GM19043 (cell line): ENCODE measurements at regions not wholly inside any gene's neighbourhood (a gene's known extent, or its start where the extent isn't known, plus 50 kb on each side); places are given as distances from the start of the nearest gene placed in this dataset.
"Not testable (repeated sequence)": the region's sequence is repeated elsewhere in the genome, so short reads cannot be mapped to it uniquely, and the experiment has no call there.

Source experiments
- ATAC-seq: cut with Tn5 transposase; IDR thresholded peaks from one replicate; pipeline ENCODE4 v1.9.1; 2021; ENCODE audit warnings: low read depth; ENCODE audit not compliant: unreplicated experiment

DNA sequence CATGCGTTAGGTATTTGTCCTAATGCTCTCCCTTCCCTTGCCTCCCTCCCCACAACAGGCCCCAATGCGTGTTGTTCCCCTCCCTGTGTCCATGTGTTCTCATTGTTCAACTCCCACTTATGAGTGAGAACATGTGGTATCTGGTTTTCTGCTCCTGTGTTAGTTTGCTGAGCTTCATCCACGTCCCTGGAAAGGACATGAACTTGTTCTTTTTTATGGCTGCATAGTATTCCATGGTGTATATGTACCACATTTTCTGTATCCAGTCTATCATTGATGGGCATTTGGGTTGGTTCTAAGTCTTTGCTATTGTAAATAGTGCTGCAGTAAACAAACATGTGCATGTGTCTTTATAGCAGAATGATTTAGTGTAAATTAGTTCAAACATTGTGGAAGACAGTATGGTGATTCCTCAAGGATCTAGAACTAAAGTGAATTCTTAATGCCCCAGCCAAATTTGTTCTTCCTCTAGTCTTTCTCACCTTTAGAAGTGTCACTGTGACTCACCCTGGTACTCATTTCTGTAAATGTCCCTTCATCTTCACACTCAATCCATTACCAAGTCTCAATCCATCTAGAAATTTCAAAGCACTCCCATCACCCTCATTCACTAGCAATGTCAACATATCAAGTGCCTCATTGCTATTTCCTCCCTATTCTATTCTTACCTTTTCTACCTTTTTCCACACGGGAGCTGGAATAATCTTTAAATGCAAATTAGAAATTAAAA is 123.9 kb downstream of the MREG start:
- ATAC-seq = not testable (repeated sequence)

DNA sequence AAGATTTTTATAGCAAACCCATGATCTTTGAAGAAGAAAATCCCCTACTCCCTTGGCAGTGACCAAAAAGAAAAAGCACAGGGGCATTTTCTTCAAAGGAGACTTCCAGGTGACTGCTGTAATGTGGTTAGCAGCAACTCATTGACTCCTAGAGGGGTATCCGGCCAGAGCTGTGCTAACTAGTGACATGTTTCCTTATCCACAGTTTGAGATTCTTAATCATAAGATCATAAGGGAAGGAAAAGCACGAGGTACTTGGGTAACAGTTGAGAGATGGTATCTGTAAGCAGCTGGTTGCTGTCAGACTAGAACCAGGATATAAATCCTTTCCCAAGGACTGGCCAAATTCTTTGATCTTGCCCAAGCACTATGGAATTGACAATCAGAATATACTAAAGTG is 124.7 kb downstream of the MREG start:
- ATAC-seq = no peak

DNA sequence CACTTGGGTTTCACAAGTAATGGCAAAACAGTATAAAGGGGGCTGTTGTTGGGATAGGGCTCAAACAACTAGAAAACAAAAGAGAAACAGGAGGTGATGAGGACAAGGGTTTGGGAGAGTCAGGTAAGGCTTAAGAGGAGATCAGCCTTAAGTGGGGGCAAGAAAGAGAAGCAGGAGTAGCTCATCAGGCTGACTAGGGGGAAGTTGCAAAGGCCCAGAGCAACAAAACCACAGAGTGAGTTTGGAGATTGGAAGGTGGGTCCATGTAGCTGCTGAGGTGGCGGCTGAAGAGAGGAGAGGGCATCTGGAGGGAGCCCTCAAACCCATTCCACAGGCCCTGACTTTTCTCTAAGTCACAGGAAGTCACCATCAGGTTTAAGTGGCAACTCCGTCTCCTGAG is 126.0 kb downstream of the MREG start:
- no peak for ATAC-seq

DNA sequence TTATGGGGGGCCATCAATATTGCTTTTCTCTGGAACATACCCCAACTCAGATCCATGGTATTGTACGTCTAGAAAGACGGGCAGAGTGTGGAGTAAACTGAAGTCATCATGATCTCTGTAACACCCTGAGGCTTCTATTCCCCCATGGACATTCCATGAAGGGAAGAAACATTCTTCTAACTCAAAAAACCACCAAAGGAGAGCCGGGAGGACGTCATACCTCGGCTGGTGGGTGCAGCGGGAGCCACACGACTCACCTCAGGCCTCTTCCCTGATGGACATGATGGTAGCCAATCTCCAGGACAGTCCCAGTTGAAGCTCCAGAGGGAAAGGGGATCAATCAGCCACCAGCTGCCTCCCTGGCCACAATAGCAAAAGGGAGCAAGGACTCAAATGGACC is 127.3 kb downstream of the MREG start:
- no peak for ATAC-seq

DNA sequence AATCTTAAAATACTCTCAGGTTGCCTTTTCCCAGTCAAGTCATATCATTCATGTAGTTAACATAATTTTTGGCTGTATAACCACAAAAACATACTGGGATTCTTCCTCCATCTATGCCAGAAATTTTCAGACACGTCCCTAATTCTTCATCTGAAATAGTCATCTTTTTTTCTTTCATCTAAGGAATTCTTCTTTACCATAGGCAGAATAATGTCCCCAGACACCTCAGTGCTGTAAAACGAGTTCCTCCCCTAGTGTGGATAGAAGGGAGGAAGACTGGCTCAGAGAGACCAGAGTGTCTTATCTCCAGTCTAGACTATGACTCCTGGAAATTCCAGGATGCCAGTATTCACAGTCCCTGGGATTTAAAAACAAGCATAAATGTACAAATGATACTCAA is 127.8 kb downstream of the MREG start:
- ATAC-seq = no peak

DNA sequence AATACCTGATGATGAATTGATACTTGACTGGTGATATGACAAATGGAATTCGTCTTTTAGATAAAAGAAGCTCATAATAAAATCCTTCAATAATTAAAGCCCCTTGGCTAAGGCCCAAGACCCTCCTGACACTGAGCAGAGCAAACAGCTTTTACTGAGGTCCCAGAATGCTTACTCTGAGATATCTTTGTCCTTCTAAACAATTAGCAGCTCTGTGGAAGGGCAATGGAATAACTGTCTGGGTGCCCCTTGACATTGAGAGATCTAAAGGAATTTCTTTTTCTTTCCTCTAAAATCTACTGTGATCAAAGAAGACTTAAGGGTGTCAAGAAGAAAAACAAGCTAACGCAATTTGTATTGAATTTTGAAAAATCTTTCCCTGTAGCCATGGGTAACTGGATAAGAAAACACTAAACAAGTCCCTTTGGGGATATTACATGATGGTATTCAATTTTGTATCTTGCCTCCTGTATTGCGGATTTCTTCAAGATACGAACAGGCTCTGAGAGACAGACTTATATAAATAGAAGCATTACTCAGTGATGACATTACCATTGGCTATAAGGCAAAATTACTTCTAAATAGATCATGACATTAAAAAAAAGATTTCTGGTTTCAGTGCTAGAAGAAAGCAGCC is 128.8 kb downstream of the MREG start:
- no peak for ATAC-seq

DNA sequence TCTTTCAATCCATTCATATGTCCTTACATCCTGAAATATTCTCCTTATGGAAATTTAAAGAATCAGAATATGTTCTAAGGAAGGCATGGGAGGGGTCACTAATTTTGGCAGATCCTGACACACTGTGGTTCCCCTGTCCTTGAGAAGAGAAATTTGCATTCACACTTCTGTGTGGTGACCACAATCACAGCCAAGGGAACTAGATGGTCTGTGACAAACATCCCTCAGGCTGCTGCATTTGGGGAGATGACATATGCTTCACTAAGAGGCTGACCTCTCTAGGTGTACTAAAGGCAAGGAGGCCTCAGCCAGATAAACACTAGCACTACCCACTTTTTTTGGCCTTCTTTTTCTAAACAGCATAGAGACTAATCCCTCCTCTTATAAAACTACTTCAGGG is 129.6 kb downstream of the MREG start:
- peak; percentile 52 for ATAC-seq

DNA sequence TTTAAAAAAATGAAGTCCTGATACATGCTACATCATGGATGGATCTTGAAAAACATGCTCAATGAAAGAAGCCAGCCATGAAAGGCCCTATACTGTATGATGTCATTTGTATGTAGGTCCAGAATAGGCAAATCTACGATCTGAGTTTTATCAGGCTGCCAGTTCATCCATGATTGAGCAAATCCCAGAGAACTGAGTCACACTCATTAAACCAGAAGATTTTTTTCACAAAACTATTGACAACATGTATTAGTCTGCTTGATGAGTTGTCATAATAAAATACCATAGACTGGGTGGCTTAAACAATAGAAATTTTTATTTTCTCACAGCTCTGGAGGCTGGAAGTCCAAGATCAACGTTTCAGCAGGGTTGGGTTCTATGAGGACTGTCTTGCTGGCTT is 130.7 kb downstream of the MREG start:
- ATAC-seq = no peak

DNA sequence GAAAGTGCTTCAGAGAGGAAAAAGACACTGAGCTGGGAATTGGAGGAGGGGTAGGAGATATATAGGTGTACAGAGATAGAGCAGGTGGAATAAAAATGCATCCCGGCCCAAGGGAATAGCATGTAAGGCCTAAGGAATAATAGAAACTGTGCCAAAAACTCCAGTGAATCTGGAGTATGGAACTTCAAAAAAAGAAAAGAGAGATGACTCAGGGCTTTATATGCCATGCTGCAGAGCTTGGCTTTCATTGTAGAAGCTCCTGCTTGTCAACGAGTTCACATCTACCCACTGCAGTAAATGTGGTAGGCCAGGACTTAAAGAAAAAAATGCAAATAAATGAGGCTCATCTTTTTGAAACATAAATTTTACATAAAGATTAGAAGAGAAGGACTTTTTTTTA is 131.8 kb downstream of the MREG start:
- ATAC-seq = no peak

DNA sequence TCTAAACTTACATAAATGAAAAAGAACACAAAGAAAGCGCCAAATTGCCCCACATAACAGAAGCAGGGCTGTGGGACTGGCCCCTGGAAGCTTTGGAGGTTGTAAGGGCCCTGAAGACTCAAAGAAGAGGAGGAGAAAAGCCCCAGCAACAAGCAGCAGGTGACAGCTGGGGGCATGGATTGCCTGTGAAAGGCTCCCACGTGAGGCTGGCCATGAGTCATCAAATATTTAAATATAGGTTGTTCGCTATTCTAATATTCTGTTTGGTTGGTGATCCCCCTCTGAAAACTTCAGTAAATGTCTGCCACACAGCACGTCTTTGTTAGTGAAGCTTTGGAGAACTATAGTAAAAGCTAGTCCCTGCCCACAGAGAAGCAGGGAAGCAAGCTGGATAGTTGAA is 132.4 kb downstream of the MREG start:
- ATAC-seq = peak; percentile 64

DNA sequence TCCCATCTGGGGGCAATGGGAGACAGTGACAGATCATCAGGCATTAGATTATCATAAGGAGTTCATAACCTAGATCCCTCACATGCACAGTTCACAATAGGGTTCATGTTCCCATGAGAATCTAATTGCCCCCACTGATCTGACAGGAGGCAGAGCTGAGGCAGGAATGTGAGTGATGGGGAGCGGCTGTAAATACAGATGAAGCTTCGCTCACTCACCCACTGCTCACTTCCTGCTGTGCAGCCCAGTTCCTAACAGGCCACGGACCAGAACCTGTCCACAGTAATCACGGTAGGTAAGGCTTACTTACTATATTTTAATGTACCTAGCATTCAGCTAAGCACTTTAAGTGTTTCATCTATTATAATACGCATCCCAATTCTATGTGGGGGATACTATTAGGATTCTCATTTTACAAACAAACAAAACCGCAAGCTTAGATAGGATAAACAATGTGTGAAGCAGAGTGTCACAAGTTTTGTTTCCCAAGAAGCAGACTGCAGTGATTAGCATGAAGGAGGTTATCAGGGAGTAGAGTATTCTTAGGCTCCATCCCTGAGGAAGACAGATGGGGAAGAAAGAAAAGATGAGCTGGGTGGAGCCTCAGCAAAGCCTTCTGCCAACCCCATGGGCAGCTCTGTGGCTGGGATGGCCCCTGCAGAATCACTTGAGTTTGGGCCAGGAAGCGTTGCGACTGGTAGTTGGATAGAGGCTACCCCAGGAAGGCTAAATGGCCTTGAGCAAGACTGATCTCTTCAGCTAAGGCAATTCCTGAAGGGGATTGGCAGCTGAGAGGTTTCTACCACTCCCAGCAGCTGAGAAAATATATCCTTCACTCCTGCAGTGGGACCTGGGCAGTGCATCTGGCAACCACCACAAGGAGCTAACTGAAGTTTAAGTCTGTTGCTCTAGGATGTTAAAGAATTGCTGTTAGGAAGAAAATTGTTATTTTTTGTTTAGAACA is 133.1 kb downstream of the MREG start:
- no peak for ATAC-seq

DNA sequence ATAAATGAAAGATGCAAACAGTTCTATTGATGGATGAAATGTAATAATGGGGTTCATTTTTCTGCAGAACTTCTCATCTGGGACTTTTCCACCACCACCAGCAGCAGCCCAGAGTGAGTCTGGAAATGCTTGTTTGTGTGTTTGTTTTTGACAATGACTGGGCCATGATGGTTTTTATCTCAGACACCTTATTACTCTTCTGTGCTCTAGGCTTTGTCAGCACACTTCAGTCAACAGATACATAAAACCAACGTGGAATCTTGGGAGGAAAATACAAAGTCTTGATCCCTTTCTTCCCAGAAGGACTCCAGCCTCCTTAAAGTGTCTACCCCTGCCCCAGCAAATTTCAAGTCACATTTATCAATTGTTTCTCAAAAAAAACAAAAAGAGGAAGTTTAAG is 134.0 kb downstream of the MREG start:
- no peak for ATAC-seq

DNA sequence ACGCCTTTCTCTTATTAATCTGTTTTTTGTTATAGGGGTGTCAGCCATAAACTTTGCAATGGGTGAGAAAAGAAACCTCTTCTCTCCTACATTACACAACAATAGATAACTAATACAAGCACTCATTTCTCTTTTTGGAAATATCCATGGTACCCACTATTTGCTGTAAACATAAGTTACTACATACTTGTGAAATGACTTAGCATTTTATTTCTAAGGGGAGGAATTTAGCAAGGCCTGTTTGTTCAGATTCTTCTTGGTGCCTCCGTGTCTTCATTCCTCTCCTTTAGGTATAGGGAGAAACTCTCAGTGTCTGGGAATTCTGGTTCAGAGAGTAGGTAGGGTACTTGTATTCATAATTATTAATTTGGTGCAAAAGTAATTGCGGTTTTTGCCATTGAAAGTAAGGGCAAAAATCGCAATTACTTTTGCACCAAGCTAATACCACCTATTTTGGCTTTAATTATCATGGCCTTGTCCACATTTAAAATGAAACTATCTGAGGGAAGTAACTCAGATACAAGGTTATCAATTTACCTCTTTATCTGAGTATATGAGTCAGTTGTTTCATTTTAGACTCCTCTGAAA is 134.8 kb downstream of the MREG start:
- no peak for ATAC-seq

DNA sequence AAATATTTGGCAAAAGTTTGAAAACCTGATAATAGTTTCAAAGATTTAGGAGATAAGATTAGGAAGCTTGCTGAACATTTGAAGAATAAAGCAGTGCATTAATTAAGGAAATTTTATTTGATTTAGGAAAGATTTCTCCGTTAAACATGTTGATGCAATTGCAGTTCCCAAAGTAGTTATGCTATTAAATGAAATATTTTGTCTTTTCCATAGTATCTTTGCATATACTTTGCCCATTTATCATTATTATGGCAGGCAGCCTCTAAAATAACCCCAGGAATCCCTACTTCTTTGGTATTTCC is 136.5 kb downstream of the MREG start:
- no peak for ATAC-seq

DNA sequence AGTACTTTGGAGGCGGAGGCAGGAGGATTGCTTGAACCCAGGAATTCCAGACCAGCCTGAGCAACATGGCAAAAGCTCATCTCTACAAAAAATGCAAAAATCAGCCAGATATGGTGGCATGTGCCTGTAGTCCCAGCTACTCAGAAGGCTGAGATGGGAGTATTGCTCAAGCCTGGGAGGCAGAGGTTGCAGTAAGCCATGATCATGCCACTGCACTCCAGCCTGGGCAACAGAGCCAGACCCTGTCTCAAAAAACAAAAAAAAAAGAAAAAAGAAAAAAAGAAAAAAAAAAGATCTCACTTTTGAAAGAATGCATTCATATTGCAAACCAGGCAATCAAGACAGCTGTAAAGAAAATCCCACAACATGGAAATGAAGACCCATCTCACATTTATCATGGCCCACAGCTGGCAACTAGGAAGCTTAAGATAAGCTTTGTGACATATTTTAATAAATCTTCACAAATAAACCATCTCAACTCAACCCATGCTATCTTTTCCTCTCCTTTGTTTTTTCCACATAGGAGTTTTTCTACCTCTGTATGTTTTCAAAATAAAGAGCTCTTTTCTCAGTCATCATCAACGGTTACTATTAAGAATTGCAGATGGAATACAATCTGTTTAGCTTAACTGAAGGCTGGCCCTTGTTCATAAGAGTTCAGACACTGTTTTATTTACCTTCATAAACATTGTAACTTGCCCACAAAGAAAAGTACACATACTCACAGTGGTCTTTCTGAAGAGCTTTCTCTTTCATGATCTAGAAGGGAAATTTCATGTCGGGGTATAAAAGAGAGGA is 137.0 kb downstream of the MREG start:
- no peak for ATAC-seq

DNA sequence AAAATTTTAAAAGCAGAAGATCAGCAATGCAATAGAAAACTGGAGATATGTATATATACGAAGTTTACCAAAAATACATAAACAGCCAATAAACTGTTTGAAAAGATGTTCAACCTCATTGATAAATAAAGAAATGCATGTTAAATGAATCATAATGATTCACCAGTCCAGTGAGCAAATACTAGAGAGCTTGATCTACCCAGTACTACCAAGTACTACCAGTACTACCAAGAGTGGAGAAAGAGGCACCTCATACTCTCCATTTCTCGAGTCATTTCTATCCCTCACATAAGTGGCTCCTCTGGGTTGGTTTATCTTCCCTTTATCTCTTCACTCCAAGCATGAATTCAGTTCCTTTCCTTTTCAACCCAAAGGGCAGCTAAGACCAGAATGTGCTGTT is 138.9 kb downstream of the MREG start:
- no peak for ATAC-seq

DNA sequence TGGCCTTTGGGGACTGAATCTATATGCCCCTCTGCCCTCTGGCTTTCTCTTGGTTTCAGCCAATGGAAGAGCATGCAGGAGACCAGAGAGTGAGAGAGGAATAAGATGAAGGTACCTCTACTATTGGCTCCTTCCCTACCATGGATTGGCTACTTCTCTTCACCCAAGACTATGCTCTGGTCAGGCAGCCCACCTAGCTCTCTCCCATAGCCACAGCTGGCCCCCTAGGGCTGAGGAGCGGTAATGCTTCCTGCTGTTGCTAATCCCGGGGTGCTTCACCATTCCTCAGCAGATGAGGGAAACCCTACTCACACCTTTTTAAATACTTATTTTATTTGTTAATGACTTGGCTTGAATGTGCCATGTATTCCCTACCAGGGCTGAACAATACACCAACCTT is 142.4 kb downstream of the MREG start:
- peak; percentile 68 for ATAC-seq

DNA sequence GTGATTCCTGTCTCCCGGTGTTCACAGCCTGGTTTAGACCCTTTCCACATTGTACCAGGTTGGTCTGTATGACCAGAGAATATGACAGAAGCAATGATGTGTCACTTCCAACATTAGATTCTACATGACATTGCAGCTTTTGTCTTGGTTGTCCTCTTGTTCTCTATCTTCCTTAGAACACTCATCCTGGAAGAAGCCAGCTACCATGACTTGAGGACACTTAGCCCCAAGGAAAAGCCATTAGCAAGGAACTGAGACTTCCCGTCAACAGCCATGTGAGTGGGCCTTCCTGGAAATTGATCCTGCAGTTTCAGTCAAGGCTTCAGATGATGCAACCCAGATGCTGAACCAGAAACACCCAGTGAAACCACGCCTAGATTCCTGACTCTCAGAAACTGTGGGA is 143.3 kb downstream of the MREG start:
- ATAC-seq = no peak

DNA sequence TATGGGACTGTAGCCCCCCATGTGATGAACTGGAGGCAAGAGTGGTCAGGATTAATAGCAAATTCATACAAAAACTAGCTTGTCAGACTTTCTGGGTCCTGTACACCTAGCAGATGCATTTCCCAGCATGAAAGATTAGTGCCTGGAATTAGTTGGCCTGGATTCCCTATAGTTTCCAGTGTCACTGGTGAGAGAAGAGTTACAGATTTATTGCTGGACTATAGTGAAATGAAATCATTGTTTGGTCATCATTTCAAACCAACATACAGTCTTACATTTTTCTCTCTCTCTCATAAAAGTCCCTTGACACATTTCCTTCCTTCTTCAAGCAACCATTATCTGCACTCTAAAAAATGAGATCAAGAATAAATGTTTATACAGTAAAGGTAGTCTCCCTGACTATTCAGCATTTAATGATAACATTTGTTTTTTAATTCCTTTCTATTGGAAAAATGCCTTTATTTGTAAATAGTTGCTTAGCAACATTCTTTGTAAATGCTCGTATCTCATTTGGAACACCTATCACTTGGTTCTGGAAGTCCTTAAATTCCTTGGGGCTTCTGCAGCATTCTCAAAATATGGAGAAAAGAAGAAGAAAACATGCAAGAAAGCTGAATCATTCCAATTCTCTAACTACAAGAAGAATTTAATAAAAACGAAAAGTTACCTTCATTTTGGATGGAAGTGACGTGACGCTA is 144.4 kb downstream of the MREG start:
- ATAC-seq = no peak

DNA sequence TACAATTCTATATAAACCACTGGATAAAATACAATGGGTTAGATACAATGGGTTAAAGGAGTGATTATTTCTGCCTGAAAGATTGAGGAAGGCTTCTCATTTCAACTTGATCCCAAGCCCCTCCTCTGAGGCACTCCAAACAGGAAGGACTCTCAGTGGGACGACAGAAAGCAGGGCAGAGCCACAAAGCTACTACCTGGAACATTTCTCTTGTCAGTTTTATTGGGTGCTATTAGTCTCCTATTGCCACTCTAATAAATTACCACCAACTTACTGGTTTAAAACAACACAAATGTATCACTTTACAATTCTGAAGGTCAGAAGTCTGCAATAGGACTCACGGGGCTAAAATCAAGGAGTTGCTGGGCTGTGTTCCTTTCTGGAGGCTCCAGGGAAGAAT is 146.7 kb downstream of the MREG start:
- no peak for ATAC-seq
